ENCODE measurements at regions not wholly inside any gene's neighbourhood (a gene's known extent, or its start where the extent isn't known, plus 50 kb on each side); places are given as distances from the start of the nearest gene placed in this dataset.
"Not testable (repeated sequence)": the region's sequence is repeated elsewhere in the genome, so short reads cannot be mapped to it uniquely, and the experiment has no call there.

DNA sequence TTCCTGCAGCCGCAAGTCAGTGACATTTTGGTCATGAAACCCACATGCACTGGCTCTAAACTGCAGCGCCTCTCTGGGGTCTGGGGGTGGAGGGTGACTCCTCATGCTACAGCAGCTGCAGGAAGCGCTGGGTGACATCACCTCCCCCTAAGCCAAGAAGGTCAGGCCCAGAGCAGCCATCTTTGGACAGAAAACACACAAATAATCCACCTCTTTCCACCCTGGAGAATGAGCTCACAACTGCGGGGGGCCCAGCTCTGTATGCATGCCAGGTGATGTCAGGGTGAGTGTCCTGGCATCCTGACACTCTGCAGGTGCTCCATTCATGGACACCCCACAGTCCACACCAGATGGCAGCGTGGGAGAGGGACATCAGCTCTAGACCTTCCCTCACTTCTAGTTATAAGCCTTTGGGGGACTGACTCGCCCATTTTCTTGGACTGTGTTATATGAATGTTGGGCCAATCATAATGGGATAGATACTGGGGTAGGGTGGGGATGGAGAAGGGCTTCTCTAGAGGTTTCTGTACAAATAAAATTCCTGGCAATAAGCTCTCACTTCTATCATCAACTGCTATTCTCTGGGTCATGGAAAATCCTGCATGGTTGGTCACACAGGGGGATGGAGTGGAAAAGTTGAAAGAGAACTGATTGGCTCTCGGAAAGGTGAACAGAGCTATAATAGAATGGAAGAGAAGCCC lies 70.7 kb upstream of the THBS1 start:
- DNase-seq, result peak; percentile 80

DNA sequence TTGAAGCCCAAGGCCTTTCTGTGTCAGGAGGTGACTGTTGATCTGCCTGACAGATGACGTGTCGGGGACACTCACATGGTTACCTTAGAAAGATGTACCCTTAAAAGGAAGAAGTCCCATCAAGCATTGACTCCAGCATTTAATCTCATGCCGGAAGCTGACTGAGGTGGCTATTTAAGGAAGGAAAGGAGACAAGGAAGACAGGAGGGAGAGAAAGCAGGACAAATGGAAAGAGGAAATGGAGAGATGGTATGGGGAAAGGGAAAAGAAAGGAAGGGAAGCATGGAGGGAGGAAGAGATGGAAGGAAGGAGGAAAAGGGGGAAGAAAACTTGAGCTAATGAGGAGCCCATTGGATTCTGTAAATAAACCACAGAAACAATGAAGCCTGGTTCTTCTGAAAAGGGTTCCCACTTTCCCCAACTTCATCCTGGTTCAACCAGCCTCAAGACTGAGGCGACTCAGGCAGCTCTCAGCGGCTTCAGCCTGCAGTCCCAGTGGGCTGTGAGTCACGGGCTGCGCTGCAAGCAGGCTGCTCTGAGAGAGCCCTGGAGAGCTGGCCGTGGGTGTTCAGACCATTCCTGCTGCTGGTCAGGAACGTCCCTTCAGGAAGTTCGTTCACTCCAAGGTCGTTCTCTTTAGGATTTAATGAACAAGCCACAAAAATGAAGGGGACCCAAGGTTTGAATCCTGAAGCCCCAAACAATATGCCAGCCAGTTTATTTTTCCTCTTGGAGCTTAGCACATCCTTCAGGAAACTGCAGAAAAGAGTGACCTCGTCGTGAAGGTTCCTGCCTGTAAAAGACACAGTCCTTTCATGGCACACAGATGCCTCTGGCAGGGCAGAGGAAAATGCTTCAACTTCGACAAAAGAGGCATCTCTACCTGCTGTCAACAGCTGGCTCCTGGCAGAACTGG lies 69.6 kb upstream of the THBS1 start:
- DNase-seq, result no peak

DNA sequence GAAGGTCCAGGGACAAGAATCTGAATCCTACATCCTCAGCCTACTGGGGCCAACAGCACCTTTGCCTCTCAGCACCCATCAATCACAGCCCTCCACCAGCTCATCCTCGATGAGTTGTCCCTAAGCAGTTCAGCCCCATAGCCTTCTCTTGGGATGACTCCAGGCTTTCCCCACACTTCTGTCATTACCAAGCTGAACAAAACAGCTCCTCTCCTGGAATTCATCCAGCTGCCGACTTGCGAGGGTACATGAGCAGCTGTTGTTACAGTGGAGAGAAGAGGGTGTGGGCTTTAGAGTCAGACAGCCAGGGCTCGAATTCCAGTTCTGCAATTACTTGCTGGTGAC lies 69.0 kb upstream of the THBS1 start:
- DNase-seq, result peak; percentile 57

DNA sequence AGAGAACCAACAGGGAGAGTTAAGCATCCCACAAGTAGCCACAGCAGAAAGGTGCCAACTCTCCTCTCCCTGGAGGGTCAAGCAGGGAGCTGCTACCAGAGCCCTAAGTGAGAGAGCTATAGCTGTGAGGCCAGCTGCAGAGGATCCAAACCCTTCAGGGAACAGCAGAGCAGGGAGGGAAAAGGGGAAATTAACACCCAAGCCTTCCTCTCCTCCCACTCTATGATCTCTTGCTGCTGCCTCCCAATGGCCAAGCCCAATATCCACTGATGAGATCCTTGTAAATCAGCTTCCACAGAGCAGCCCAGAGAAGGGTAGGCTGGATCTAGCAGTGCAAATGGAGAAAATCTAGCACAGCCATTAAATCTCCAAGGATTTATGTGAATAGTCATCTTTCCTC lies 68.2 kb upstream of the THBS1 start:
- DNase-seq, result no peak

DNA sequence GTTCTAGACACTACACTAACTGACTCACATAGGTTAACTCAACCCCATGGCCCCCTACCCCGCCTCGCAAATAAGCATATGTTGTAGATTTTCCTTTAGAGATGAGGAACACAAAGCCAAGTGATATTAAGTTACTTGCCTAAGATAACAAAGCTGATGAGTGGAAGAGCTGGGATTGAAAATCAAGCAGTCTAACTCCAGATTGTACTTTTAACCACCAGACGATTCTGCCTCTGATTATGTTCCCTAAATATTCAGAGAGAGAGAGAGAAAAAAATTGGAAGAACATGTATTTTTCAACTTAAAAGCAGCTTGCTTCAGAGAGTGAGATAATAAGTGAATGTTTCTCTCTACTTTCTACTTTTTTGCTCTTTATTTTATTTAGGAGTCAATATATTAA lies 66.9 kb upstream of the THBS1 start:
- DNase-seq, result no peak

DNA sequence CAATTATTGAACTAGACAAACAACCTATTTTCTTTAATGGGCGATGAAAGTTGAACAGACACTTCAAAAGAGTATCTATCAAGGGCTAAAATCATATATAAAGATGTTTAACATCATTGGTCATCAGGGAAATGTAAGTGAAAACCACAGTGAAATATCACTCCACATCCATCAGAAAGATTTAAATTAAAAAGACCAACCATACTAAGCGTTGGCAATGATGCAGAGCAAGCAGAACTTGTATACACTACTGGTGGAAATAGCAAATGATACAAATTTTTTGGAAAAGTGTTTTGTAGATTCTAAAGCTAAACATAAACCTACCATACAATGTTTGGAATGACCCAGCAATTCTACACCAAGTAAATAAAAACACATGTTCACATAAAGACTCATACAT lies 65.9 kb upstream of the THBS1 start:
- no peak for DNase-seq

DNA sequence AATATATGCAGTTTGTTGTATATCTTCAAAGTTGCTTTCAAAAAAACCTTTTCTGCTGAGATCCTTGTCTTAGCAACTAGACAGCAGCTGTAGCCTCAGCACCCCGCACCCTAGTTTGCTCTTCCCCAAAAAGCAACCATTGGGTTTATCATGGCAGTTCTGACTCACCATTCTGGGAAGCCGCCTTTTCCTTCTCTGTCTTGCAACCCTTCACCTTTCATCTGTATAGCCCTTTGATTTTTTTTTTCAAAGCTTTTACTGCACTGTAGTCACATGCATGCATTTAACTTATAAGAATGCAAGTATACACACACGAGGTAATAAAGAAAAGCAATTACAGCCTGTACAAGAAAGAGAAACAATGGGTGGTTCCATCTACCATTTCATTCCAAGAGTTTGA lies 65.1 kb upstream of the THBS1 start:
- DNase-seq, result no peak

DNA sequence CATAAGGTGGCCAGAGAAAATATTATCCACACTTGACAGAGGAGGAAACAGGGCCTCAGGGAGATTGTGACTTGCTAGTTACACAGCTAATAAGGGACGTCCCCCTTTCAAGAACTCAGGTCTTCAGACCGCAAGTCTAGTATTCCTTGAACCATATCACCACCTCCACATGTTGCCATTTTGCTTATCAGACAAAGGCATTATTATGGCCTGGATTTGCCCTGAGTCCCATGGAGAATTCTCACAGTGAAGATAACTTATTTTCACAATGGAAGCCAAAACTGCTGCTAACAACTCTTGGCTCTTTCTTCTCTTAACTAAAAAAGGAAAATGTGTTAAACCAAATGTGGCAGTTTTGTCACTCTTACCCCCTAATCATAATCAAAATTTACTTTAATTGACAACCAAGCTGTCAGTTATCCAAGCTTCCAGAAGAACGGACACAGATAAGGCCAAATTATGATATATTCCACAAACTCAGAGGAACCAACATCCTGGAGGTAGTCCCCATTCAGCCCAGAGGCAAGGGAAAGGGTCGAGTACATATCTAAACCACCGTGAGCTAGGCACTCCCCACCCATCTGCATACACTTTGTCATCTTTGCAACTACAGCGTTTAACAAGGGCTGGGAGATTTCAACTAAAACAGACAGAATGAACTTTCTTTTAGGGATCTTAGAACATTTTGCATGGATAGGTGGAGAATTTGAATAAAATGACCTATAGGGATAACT lies 63.6 kb upstream of the THBS1 start:
- DNase-seq, result no peak

DNA sequence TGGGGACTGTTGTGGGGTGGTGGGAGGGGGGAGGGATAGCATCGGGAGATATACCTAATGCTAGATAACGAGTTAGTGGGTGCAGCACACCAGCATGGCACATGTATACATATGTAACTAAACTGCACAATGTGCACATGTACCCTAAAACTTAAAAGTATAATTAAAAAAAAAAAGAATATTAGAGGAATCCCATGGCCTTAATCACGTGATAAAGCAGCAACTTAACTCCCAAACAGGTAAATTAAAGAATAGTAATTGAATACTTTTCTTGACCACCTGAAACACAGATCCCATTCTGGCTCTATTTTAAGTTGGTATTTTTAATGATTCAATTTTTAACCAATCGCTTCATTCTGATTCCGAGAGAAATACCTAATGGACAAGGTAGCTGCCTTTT lies 56.9 kb upstream of the THBS1 start:
- not testable (repeated sequence) for DNase-seq

DNA sequence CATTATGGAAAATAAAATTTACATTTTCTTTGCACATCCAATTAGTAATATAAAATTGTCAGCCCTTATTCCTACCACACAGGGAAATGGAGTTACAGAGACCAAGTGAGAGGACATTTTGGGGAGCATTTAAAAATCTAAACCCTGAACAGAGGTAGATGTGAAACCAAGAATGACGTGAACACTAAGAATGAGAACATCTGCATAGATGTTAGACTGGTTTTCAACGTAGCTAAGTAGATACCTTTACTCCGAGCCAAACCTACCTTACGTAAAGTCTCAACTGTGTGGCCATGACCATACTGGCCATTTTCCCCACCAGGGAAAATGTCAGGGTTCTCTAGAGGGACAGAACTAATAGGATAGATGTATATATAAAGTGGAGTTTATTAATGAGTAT lies 51.4 kb upstream of the THBS1 start:
- DNase-seq, result no peak

DNA sequence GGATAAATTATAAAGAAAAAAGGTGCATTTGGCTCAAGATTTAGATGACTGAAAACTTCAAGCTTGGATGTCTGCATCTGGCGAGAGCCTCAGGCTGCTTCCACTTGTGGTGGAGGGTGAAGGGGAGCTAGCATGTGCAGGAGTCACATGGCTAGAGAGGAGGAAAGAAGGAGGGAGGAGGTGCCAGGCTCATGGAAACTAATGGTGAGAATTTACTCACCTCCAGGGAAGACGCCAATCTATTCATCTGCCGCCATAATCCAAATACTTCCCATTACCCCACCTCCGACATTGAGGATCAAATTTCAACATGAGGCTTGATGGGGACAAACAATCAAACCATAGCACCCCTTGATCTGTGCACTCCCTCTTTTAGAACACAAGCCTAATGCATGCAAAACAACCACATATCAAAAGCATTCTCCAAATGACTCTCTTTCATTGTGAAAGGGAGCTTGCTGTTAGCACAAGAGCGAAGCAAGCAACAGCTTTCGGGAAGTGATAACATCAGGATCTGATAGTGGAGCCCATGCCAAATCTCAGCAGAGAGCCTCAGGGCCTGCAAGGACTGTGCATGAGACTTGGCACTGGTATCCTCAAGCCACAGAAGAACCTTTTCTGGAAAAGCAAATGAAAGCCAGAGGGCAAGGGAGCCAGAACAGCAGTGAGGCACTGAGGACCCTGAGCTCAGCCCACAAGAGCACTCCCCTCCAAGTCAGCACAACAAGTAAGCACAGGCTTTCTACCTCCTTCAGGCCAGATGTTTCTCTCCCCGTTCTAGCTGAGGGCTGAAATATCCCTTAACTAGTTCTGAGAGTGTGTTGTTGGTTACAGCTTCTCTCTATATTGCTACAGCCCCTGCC lies 50.2 kb upstream of the THBS1 start:
- peak; percentile 77 for DNase-seq
